ENCODE measurements at regions not wholly inside any gene's neighbourhood (a gene's known extent, or its start where the extent isn't known, plus 50 kb on each side); places are given as distances from the start of the nearest gene placed in this dataset.

- no peak for DNase-seq
These were observed 90.0 kb downstream of the FAM174B start for GRCh38 chr15:92565351-92566125.

GRCh38 chr15:92561754-92562153, 93.8 kb downstream of the FAM174B start:
- no peak for DNase-seq

- no peak for DNase-seq
These were observed 102.3 kb downstream of the FAM174B start for GRCh38 chr15:92553317-92553716.

DNA sequence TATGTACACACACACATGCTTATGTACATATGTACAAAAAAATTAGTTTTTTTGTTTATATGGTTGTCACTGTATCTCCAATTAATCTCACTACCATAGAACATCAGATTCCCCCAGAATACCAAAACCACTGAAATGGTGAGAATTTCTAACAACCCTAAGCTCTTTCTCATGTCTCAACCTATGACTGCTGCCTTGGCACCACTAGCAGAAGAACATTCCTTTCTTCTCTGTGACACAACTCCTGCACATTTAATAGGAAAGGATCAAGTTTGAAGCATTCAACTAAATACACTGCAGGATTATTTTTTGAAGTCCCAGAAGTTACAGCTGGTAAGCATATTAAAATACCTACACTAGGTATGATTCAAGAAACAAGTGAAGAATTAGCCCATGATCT, 109.6 kb downstream of the FAM174B start:
- no peak for DNase-seq

GRCh38 chr15:92541291-92542200, 114.0 kb downstream of the FAM174B start:
- DNase-seq, result no peak

- no peak for DNase-seq
These were observed 117.5 kb downstream of the FAM174B start for GRCh38 chr15:92538115-92538514.

DNA sequence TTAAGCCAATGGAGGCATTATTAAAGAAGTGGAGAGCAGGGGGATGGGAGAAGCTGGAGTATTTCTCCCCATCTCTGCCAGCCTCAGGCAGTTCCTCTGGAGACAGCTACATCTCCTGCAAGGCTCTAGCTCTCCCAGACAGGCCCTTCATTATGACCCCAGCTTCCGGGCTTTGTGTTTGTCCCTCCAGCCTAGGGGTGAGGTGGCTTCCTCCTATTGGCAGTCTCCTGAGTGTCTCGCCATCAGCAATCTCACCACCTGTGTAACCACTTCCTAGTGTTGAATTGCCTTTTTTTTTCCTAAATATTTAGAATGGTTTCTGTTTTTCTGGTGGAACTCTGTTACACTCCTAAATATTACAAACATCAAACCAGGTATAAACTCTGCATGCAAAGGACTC, 122.3 kb downstream of the FAM174B start:
- no peak for DNase-seq

- DNase-seq, result no peak
These were observed 124.2 kb downstream of the FAM174B start for GRCh38 chr15:92531406-92531805.

DNA sequence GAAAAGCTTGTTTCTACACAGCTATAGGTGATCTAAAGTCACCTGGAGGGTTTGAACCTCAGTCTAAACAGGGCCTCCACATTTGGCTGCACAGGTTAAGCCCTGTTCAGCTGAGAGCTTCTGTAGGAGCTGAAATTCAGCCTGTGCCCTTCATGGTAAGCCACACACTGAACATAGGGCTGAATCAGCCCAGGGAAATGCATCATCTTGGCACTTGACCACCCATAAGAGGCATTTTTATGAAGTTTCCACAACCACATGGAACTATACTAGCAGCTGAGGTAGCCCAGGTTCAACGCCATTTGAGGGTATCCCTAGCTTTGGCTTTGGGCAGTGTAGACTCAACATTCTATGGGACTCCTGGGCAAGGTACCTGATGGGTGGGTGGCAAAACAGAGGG, 126.8 kb downstream of the FAM174B start:
- no peak for DNase-seq

GRCh38 chr15:92527197-92527596, 128.4 kb downstream of the FAM174B start:
- no peak for DNase-seq

DNA sequence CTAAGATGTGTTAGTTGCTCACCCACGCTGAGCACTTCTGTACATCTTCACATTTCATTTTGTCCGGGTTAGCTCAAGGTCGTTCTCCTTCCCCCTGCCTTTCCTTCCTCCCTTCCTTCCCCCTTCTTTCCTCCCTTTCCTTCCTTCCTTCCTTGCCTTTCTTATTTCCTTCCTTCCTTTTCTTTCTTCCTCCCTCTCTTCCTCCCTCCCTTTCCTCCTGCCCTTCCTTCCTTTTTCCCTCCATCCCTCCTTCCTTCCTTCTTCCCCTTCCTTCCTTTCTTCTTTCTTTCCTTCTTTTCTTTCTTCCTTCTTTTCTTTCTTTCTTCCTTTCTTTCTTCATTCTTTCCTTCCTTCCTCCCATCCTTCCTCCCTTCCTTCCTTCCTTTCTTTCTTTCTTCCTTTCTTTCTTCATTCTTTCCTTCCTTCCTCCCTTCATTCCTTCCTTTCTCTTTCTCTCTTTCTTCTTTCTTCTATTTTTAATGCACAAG, 129.8 kb downstream of the FAM174B start:
- no peak for DNase-seq

DNA sequence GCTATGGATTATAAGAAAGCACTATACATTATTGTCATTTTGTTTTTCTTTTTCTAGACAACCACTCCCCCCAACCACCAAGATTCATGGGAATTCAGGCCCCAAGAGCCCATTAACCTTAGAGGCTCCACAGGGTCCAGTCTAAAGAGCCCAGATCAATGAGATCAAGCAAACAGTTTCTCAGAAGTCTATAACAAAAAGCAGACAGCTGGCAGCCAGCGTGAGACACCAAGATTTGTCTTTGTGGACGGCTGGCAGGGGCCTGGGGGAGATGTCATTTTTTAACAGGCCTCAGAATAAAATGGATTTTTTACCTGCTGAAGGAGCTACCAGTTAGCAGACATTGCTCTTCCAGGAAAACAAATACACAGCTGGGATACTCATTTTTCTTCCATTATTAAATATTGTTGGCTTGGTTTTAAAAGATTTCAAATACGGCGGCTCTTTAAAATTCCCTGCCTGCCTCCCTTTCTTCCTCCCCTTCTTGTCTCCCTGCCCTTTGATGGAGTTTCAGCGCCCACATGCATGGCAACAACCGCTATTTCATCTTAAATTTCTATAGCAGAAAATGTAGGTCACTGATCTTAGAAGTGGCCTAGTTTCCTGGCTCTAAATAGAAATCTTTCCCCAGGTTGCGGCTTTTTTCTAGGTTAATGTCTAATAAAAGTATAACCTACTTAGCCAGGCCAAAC, 130.6 kb downstream of the FAM174B start:
- no peak for DNase-seq

DNA sequence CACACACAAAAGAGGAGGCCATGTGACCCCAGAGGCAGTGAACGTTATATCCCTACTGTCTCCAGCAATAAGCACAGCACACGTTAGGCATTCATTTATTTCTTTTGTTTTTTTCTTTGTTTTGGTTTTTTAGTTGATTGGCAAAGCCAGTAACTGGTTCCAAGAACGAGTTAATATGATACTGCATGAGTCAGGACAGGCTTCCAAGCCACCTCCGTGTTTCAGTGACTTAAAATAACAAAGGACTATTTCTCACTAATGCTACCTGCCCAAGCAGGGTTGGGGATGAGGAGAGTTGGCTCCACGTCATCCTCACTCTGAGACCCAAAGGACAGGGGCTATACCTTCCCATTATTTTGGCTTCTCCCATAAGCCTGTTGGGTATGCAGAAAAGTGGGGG, 130.5 kb downstream of the ST8SIA2 start:
- no peak for DNase-seq

GRCh38 chr15:92523176-92523575, 129.5 kb downstream of the ST8SIA2 start:
- DNase-seq, result no peak

GRCh38 chr15:92521624-92522008, 127.9 kb downstream of the ST8SIA2 start:
- DNase-seq, result peak; percentile 40

GRCh38 chr15:92520914-92521623, 127.4 kb downstream of the ST8SIA2 start:
- DNase-seq, result no peak

- DNase-seq, result no peak
These were observed 126.0 kb downstream of the ST8SIA2 start for GRCh38 chr15:92519709-92520108.
